Thyroid gland (tissue), 4 donors: ENCODE measurements at regions not wholly inside any gene's neighbourhood (a gene's known extent, or its start where the extent isn't known, plus 50 kb on each side); places are given as distances from the start of the nearest gene placed in this dataset.

Experiments used
- DNase-seq, 2 donors: peaks; one replicate each; pipeline ENCODE4 v3.0.0-alpha.2; 2019
- H3K27ac ChIP-seq, 3 donors: fragments of 200-600 bp; sonication (generic); 1 replicate in 2 of 3; 2 replicates in 1 of 3; pipeline ENCODE4 v1.5.1; 2016 to 2019; ENCODE audit warnings: mild to moderate bottlenecking in 1 of 3, moderate library complexity in 1 of 3
- H3K27me3 ChIP-seq: fragments of 200-600 bp; sonication (generic); one replicate; pipeline ENCODE4 v1.5.1; 2019
- H3K36me3 ChIP-seq, 2 donors: fragments of 200-600 bp; sonication (generic); one replicate each; pipeline ENCODE4 v1.5.1; 2016 to 2019
- H3K4me1 ChIP-seq, 2 donors: fragments of 200-600 bp; sonication (generic); one replicate each; pipeline ENCODE4 v1.5.1; 2017 to 2019
- H3K4me3 ChIP-seq, 3 donors: fragments of 200-600 bp; sonication (generic); replicated peaks in 1 of 3; 1 replicate in 2 of 3; 2 replicates in 1 of 3; pipeline ENCODE4 v1.5.1; 2016; ENCODE audit warnings: mild to moderate bottlenecking in 1 of 3
- H3K9me3 ChIP-seq: fragments of 200-600 bp; sonication (generic); one replicate; pipeline ENCODE4 v1.5.1; 2017
- CTCF ChIP-seq, 6 experiments: fragments of 200-600 bp in 3 of 6; fragments of 450-650 bp in 3 of 6; sonication (generic) in 3 of 6; IDR thresholded peaks; one replicate each; pipeline ENCODE4 v1.5.1; 2016 to 2019; ENCODE audit warnings: antibody characterized with exemption in 6 of 6, mild to moderate bottlenecking in 2 of 6, inconsistent platforms in 1 of 6, moderate library complexity in 1 of 6
- POLR2A ChIP-seq, 2 donors: fragments of 450-650 bp; IDR thresholded peaks; one replicate each; pipeline ENCODE4 v1.6.1; 2017; ENCODE audit warnings: antibody characterized with exemption in 2 of 2, mild to moderate bottlenecking in 2 of 2, moderate library complexity in 1 of 2
- WGBS, 2 donors: methylation state at CpG; one replicate each; pipeline ENCODE4 v1.1.5; 2017; 5-methylcytosine and 5-hydroxymethylcytosine counted together
- intact Hi-C: fragments of 100-400 bp; cut with DNase I; formaldehyde crosslinking; loops from one replicate; pipeline ENCODE4 v1.15.1; 2023

DNA sequence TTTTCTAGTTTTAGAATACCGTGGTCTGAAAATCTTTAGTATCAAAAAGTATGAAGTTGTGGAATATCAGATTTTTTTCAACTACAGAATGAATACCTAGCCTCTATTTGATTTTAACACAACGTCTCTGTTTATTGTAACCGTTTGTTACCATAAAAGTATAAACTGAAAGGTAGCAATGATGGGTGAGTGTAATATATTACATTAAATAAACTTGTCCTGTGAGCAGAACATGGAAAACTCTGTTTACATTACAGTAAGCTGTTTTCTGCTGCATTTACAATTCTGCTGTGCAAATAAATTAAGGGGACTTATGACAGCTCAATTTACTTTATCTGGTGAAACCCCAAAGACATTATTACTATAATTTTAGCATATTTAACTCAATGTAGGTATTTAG, 62.5 kb downstream of the CHRM3 start:
- Histone ChIP-seq H3K27ac (no peak overlapping the region), H3K4me1 (no peaks in the 10 kb centered on the region), H3K9me3 (no peaks in the 10 kb centered on the region), H3K4me3 (no peak overlapping the region), H3K27me3 (no peaks in the 10 kb centered on the region), H3K36me3 (no peaks in the 10 kb centered on the region)
- 85 to 87% methylated on average over 3 of the region's 3 CpGs for WGBS, 2 donors
- intact Hi-C loops, result no loop called here
- TF ChIP-seq POLR2A (IDR thresholded peaks at IDR 0.05), result no peak
- no peak for TF ChIP-seq CTCF (IDR thresholded peaks at IDR 0.05)
- no peak for DNase-seq

GRCh38 chr1:239455743-239456142, 69.4 kb downstream of the CHRM3 start:
- H3K9me3 ChIP-seq, result no peaks in the 10 kb centered on the region
- H3K27me3 ChIP-seq, result no peaks in the 10 kb centered on the region
- no peaks in the 10 kb centered on the region for H3K4me1 ChIP-seq
- H3K4me3 ChIP-seq, result no peak overlapping the region
- no peak overlapping the region for H3K27ac ChIP-seq
- intact Hi-C loops, result no loop called here
- TF ChIP-seq CTCF (IDR thresholded peaks at IDR 0.05) (no peak), POLR2A (IDR thresholded peaks at IDR 0.05) (no peak)
- DNase-seq, result no peak
- H3K36me3 ChIP-seq, result no peaks in the 10 kb centered on the region
- WGBS, 2 donors, result 86 to 92% methylated on average over 3 of the region's 3 CpGs

GRCh38 chr1:239456788-239457187, 70.4 kb downstream of the CHRM3 start:
- no peak for DNase-seq
- H3K9me3 ChIP-seq, result no peaks in the 10 kb centered on the region
- no peak overlapping the region for H3K27ac ChIP-seq
- H3K36me3 ChIP-seq, result no peaks in the 10 kb centered on the region
- WGBS, 2 donors, result 71 to 82% methylated on average over 2 of the region's 2 CpGs
- no peaks in the 10 kb centered on the region for H3K4me1 ChIP-seq
- no peak for TF ChIP-seq POLR2A (IDR thresholded peaks at IDR 0.05)
- no peak for TF ChIP-seq CTCF (IDR thresholded peaks at IDR 0.05)
- no peaks in the 10 kb centered on the region for H3K27me3 ChIP-seq
- intact Hi-C loops, result no loop called here
- H3K4me3 ChIP-seq, result no peak overlapping the region

- no peaks in the 10 kb centered on the region for H3K4me1 ChIP-seq
- H3K27ac ChIP-seq, result no peak overlapping the region
- H3K4me3 ChIP-seq, result no peak overlapping the region
- no peaks in the 10 kb centered on the region for H3K27me3 ChIP-seq
- no peaks in the 10 kb centered on the region for H3K36me3 ChIP-seq
- intact Hi-C loops, result no loop called here
- no peak for TF ChIP-seq CTCF (IDR thresholded peaks at IDR 0.05)
- no peak for TF ChIP-seq POLR2A (IDR thresholded peaks at IDR 0.05)
- DNase-seq, result no peak
- H3K9me3 ChIP-seq, result no peaks in the 10 kb centered on the region
- WGBS, 2 donors, result 58 to 63% methylated on average over 4 of the region's 4 CpGs
These were observed 71.2 kb downstream of the CHRM3 start for GRCh38 chr1:239457491-239458143.

DNA sequence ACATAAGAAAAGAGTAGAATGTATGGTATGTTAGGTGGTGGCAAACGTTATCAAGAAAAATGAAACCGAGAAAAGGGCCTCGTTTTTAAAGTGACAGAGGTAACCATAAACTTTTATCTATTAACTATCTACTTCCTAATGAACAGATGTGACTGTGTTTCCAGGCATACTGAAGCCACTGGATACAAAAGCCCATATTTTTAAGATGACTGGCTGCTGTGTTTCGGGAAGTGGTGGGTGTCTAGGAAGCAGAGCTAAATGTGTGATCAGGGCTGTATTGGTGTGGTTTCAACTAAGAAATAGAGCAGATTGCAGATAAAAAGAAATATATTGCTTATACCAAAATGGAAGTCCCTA, 71.8 kb downstream of the CHRM3 start:
- no peaks in the 10 kb centered on the region for H3K27me3 ChIP-seq
- no peak for DNase-seq
- no peaks in the 10 kb centered on the region for H3K9me3 ChIP-seq
- TF ChIP-seq CTCF (IDR thresholded peaks at IDR 0.05), result no peak
- TF ChIP-seq POLR2A (IDR thresholded peaks at IDR 0.05), result no peak
- intact Hi-C loops, result no loop called here
- H3K4me3 ChIP-seq, result no peak overlapping the region
- no peak overlapping the region for H3K27ac ChIP-seq
- no peaks in the 10 kb centered on the region for H3K36me3 ChIP-seq
- 64 to 69% methylated on average over 4 of the region's 4 CpGs for WGBS, 2 donors
- no peaks in the 10 kb centered on the region for H3K4me1 ChIP-seq
